ENCODE measurements at regions not wholly inside any gene's neighbourhood (a gene's known extent, or its start where the extent isn't known, plus 50 kb on each side); places are given as distances from the start of the nearest gene placed in this dataset.

DNA sequence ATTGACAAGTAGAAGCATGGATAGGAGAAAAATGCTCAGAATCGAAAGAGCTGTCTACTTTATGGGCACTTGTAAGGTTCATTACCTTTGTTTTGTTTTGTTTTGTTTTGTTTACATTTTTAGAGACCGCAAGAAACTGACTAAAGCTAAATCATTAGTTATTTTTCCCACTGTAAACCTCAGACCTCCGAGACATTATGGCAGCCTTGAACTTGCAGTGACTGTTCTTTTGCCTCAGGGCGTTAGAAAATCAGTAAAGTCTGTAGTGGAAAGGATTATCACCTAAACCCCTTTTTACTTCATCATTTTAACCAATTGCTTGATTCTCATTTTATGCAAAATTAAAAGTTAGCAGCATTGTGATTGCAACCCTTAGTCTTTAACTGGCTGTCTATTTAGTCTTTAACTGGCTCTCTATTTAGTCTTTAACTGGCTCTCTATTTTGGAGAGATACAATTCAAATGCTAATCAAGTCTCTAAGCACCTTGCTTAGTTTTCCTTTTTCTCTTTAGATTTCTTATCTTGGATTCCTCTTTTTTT lies 383.3 kb upstream of the ROBO2 start:
- TF ChIP-seq EP300 (IDR thresholded peaks at IDR 0.05): no peak
- H3K27ac ChIP-seq: no peak overlapping the region
- no peaks in the 10 kb centered on the region for H3K9me3 ChIP-seq
- H3K4me3 ChIP-seq: no peak overlapping the region
- no peak for DNase-seq
- H3K27me3 ChIP-seq: no peaks in the 10 kb centered on the region
- H3K36me3 ChIP-seq: no peaks in the 10 kb centered on the region
- H3K4me1 ChIP-seq (ENCODE audit: insufficient read depth): no peaks in the 10 kb centered on the region
- intact Hi-C loops (cut with DNase I): no loop called here
- 3 to 35% (median 7%) methylated on average over 4 of the region's 4 CpGs for WGBS, 3 donors

DNA sequence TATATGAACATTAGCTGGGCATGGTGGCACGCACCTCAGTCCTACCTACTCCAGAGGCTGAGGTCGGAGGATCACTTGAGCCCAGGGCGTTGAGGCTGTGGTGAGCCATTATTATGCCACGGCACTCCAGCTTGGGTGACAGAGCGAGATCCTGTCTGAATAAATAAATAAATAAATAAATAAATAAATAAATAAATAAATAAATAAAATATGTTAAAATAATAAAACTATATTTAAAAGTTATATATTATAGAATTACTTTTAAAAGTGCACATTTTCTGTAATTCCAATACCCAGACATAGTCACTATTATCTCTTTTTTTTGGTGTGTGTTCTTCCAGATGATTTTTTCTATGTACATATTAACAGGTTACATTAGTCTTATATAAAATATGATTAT lies 382.0 kb upstream of the ROBO2 start:
- intact Hi-C loops (cut with DNase I): no loop called here
- TF ChIP-seq, protein P1, sequence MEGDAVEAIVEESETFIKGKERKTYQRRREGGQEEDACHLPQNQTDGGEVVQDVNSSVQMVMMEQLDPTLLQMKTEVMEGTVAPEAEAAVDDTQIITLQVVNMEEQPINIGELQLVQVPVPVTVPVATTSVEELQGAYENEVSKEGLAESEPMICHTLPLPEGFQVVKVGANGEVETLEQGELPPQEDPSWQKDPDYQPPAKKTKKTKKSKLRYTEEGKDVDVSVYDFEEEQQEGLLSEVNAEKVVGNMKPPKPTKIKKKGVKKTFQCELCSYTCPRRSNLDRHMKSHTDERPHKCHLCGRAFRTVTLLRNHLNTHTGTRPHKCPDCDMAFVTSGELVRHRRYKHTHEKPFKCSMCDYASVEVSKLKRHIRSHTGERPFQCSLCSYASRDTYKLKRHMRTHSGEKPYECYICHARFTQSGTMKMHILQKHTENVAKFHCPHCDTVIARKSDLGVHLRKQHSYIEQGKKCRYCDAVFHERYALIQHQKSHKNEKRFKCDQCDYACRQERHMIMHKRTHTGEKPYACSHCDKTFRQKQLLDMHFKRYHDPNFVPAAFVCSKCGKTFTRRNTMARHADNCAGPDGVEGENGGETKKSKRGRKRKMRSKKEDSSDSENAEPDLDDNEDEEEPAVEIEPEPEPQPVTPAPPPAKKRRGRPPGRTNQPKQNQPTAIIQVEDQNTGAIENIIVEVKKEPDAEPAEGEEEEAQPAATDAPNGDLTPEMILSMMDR (IDR thresholded peaks at IDR 0.05): no peak
- TF ChIP-seq EP300 (IDR thresholded peaks at IDR 0.05) (no peak), POLR2A (IDR thresholded peaks at IDR 0.05) (no peak)
- H3K4me1 ChIP-seq (ENCODE audit: insufficient read depth): no peaks in the 10 kb centered on the region
- DNase-seq: no peak
- H3K27ac ChIP-seq: no peak overlapping the region
- no peaks in the 10 kb centered on the region for H3K27me3 ChIP-seq
- H3K4me3 ChIP-seq: no peak overlapping the region
- no peaks in the 10 kb centered on the region for H3K9me3 ChIP-seq
- WGBS, 3 donors: 95 to 98% (median 96%) methylated on average over 5 of the region's 5 CpGs
- H3K36me3 ChIP-seq: no peaks in the 10 kb centered on the region

DNA sequence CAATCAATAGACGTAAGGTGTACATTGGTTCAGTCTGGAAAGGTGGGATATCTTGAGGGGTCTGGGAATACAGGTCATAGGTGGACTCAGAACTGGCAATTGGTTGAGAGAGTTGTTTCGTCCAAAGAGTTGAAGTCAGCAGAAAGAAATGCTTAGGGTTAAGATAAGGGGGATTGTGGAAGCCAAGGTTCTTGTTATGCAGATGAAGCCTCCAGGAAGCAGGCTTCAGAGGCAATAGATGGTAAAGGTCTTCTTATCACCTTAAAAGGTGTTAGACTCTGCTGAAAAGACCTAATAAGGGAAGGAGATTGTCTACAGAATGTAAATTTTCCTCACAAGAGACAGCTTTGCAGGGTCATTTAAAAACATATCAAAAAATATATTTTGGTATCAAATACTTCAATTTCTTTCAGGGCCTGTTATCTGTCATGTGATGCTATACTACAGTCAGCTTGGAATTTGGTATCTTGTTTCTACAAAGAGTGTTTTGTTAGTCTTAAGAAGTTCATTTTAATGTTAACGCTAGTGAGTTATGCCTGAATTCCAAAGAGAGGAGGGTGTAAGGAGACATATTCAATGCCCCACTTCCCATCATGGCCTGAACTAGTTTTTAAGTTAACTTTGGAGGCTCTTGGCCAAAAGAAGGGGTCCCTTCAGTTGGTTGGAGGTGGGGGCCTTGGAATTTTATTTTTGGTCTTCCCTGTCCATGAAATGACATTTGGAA lies 378.2 kb upstream of the ROBO2 start:
- H3K4me3 ChIP-seq: no peak overlapping the region
- H3K4me1 ChIP-seq (ENCODE audit: insufficient read depth): no peaks in the 10 kb centered on the region
- 59 to 74% (median 66%) methylated on average over 3 of the region's 3 CpGs for WGBS, 3 donors
- no peaks in the 10 kb centered on the region for H3K27me3 ChIP-seq
- intact Hi-C loops (cut with DNase I): no loop called here
- no peaks in the 10 kb centered on the region for H3K9me3 ChIP-seq
- H3K27ac ChIP-seq: no peak overlapping the region
- TF ChIP-seq EP300 (IDR thresholded peaks at IDR 0.05): no peak
- TF ChIP-seq POLR2A (IDR thresholded peaks at IDR 0.05): no peak
- TF ChIP-seq, protein P1 (IDR thresholded peaks at IDR 0.05): no peak
- no peaks in the 10 kb centered on the region for H3K36me3 ChIP-seq
- no peak for DNase-seq

DNA sequence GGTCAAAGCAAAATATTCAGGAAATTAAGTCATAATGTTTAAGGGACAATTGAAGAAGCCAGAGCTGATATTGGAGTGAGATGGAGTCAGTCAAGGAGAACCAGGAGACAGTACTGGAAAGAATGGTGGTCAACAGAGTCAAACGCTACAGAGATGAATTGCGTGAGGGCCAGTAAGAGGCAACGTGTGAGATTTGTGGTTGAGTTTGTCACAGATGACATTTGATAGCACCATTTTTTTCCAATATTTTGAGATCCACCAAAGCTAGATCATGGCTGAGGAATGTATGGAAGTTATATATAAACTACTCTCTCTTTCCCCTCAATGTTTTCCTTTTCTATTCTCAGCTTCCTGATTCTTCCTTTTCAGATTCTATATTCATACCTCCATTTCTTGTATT lies 375.1 kb upstream of the ROBO2 start:
- Histone ChIP-seq H3K36me3 (no peaks in the 10 kb centered on the region), H3K9me3 (no peaks in the 10 kb centered on the region), H3K27me3 (no peaks in the 10 kb centered on the region), H3K4me1 (ENCODE audit: insufficient read depth) (no peaks in the 10 kb centered on the region), H3K4me3 (no peak overlapping the region), H3K27ac (no peak overlapping the region)
- no peak for DNase-seq
- TF ChIP-seq EP300 (IDR thresholded peaks at IDR 0.05) (no peak), POLR2A (IDR thresholded peaks at IDR 0.05) (no peak)
- TF ChIP-seq, protein P1 (IDR thresholded peaks at IDR 0.05): no peak
- intact Hi-C loops (cut with DNase I): no loop called here
- WGBS, 3 donors: 87 to 89% (median 89%) methylated on average over 3 of the region's 3 CpGs

DNA sequence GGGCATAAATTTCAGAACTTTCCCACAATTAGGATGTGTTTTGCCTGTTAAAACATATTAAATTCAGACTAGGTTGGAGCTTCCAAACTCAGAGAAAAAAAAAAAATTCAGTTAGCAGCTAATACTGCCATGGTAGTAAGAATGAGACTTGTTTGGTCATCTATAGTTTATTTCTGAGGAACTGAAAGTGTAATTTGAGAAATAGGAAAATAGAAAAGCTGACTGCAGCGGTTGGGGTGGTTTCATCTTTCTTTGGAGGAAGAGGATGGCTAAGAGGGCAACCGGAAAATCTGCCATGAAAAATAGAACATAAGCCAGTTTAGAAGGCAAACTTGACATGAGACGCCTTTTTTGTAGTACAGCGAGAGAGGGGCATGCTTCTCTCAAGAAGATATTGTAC lies 371.2 kb upstream of the ROBO2 start:
- no peak overlapping the region for H3K27ac ChIP-seq
- H3K4me1 ChIP-seq (ENCODE audit: insufficient read depth): no peaks in the 10 kb centered on the region
- intact Hi-C loops (cut with DNase I): no loop called here
- no peak overlapping the region for H3K4me3 ChIP-seq
- TF ChIP-seq, protein P1 (IDR thresholded peaks at IDR 0.05): no peak
- TF ChIP-seq POLR2A (IDR thresholded peaks at IDR 0.05) (no peak), EP300 (IDR thresholded peaks at IDR 0.05) (no peak)
- H3K36me3 ChIP-seq: no peaks in the 10 kb centered on the region
- H3K27me3 ChIP-seq: no peaks in the 10 kb centered on the region
- no peak for DNase-seq
- WGBS, 3 donors: 91 to 98% (median 97%) methylated on average over 4 of the region's 4 CpGs
- no peaks in the 10 kb centered on the region for H3K9me3 ChIP-seq

All from ovary (tissue), 7 donors.